Keratinocyte (primary cell): ENCODE measurements at regions not wholly inside any gene's neighbourhood (a gene's known extent, or its start where the extent isn't known, plus 50 kb on each side); places are given as distances from the start of the nearest gene placed in this dataset.

Experiments
- CTCF ChIP-seq, 3 experiments: IDR thresholded peaks in 1 of 3; conservative IDR thresholded peaks in 1 of 3; optimal IDR thresholded peaks in 1 of 3; 2 replicates in 2 of 3; 3 replicates in 1 of 3; pipeline versions ENCODE3 to v1.5.1; 2011; ENCODE audit warnings: low read length in 3 of 3, mild to moderate bottlenecking in 3 of 3, moderate library complexity in 2 of 3, control low read depth in 1 of 3, inconsistent platforms in 1 of 3; ENCODE audit not compliant: insufficient read depth in 2 of 3; ENCODE audit errors: extremely low read depth in 1 of 3
- EZH2 ChIP-seq: IDR thresholded peaks from one replicate; pipeline ENCODE4 v1.6.1; 2012; ENCODE audit warnings: inconsistent platforms, mild to moderate bottlenecking, low read length, moderate library complexity

- TF ChIP-seq CTCF (optimal IDR thresholded peaks at IDR 0.05 in 1 of 3, IDR thresholded peaks at IDR 0.05 in 1 of 3, conservative IDR thresholded peaks at IDR 0.05 in 1 of 3; ENCODE audit: extremely low read depth in 1 of 3, insufficient read depth in 2 of 3, low read length in 3 of 3) (no peak), EZH2 (no peak)
Observed at GRCh38 chr12:25384893-25385248, 134.1 kb upstream of the KRAS start.
